WI38 (cell line): ENCODE measurements at regions not wholly inside any gene's neighbourhood (a gene's known extent, or its start where the extent isn't known, plus 50 kb on each side); places are given as distances from the start of the nearest gene placed in this dataset.
"Not testable (repeated sequence)": the region's sequence is repeated elsewhere in the genome, so short reads cannot be mapped to it uniquely, and the experiment has no call there.

ENCODE experiments used
- H3K4me3 ChIP-seq: 2 replicates; pipeline ENCODE4 v1.5.1; 2011; ENCODE audit warnings: low read depth, mild to moderate bottlenecking, control low read depth, low read length

DNA sequence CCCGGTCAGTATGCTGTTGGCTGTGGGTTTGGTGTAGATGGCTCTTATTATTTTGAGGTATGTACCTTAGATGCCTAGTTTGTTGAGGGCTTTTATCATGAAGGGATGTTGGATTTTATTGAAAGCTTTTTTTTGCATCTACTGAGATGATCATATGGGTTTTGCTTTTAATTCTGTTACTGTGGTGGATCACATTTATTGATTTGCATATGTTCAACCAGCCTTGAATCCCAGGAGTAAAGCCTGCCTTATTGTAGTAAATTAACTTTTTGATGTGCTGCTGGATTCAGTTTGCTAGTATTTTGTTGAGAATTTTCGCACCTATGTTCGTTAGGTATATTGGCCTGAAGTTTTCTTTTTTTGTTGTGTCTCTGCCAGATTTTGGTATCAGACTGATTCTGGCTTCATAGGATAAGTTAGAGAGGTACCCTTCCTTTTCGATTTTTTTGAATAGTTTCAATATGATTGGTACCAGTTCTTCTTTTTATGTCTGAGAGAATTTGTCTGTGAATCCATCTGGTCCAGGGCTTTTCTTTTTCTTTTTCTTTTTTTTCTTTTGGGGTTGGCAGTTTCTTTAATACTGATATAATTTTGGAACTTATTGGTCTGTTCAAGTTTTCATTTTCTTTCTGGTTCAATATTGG is 301.6 kb downstream of the SPATA31A1 start:
- not testable (repeated sequence) for H3K4me3 ChIP-seq

DNA sequence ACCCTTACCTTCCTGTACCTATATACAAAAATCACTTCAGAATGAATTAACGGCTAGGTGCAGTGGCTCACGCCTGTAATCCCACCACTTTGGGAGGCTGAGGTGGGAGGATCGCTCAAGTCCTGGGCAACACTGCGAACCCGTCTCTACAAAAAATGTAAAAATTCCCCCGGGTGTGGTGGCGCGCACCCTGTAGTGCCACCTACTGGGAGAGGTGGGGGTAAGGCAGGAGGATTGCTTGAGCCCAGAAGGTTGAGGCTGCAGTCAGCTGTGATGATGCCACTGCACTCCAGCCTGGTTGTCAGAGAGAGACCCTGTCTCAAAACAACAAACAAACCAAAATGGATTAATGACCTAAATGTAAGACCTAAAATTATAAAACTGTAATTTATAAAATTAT is 307.6 kb downstream of the SPATA31A1 start:
- not testable (repeated sequence) for H3K4me3 ChIP-seq

DNA sequence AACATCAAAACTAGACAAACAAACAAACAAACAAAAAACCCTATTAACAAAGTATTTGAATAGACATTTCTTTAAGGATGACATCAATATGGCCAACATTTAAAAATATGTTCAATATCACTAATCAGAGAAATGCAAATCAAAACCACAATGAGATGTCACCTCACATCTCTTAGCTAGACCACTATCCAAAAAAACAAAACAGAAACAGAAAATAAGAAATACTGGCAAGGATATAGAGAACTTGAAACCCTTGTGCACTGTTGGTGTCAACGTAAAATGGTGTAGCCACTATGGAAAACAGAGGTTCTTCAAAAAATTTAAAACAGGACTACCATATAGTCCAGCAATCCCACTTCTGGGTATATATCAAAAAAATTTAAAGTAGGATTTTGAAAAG is 308.2 kb downstream of the SPATA31A1 start:
- not testable (repeated sequence) for H3K4me3 ChIP-seq

DNA sequence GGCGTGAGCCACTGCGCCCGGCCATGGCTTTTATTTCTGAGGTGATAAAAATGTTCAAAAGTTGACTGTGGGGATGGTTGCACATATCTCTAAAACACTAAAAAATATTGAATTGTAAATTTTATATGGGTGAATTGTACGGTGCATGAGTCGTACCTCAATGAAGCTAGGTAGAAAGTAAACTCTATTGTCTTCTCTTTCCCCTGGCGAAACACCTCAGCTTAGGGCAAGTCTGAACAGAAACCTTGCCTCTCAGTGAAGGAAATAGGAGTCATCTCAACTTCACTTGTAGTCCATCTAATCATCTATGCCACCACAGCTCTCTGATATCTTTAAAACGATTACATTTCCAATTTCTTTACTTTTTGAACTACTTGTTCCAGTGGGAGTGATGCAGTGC is 309.6 kb downstream of the SPATA31A1 start:
- H3K4me3 ChIP-seq: not testable (repeated sequence)

DNA sequence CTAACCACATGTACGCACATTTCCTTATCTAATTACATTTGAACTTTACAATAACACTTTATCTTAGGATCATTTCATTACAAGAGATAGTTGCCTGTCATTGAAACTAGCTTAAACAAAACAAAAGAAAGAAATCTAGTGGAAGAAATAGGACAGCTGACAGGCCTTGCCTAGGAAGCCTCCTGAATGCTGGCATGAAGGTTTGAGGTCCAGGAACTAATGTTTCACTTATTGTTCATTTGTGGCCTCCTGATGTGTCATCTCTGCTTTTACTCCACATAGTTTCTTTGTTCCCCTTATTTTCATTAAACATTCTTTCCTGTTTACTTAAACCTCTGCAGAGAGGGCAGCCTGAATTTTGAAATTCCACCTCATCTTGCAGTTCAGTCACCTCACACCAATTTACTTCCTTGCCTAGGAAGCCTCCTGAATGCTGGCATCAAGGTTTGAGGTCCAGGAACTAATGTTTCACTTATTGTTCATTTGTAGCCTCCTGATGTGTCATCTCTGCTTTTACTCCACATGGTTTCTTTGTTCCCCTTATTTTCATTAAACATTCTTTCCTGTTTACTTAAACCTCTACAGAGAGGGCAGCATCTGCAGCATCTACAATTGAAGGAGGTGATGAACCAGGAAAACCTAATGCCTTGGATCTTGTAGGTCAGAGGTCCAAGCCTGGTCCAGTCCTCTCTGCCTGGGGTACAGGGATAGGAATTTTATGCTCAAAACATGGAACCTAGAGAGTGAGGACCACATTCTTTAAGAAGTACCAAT is 319.2 kb downstream of the SPATA31A1 start:
- not testable (repeated sequence) for H3K4me3 ChIP-seq

DNA sequence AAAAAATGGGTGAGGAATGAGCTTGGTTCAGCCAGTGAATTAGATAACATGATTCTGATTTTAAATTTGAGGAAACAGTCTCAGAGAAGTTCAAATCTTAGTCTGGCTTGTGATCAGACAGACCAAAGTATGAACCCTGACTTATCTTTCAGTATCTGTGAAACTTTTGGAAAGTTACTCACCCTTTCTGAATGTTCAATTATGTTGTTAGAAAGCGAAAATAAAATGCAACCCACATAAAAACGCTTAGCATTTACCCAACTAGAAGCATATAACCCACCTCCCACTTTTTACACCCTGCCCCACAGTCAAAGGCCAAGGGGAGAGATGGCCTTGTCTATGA is 319.7 kb downstream of the SPATA31A1 start:
- H3K4me3 ChIP-seq: not testable (repeated sequence)

DNA sequence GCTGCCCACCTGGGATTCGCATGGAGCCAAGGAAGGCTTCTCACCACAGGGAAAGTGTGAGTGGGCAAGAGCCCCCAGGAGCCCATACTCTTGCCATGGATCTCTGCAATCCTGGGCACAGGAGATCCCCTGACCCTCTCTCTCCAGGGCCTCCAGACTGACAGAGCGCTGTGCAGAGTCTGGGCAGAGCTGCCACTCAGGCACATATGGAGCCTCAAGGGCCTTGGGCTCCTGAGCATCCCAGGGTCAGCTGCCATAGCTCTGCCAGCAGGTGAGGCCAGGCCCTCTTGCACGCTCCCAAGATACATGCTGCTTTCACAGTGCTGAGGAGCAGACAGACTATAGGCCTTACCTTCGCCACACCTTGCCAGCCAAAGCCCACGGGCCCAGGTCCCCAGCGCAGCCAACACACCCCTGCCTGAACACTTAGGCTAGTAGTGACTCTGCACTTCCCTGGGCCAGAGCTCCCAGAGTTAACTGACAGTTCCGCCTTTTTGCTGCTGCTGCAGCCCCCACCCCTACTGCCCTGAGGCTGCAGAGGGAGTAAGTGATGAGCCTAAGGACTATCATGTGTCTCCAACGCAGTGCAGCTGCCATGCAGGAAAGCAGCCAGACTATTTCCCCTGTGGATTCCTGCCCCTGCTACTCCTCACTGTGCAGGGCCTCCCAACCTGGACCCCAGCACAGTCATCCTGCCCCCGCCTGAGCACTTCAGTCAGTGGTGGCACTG is 323.2 kb downstream of the SPATA31A1 start:
- not testable (repeated sequence) for H3K4me3 ChIP-seq

DNA sequence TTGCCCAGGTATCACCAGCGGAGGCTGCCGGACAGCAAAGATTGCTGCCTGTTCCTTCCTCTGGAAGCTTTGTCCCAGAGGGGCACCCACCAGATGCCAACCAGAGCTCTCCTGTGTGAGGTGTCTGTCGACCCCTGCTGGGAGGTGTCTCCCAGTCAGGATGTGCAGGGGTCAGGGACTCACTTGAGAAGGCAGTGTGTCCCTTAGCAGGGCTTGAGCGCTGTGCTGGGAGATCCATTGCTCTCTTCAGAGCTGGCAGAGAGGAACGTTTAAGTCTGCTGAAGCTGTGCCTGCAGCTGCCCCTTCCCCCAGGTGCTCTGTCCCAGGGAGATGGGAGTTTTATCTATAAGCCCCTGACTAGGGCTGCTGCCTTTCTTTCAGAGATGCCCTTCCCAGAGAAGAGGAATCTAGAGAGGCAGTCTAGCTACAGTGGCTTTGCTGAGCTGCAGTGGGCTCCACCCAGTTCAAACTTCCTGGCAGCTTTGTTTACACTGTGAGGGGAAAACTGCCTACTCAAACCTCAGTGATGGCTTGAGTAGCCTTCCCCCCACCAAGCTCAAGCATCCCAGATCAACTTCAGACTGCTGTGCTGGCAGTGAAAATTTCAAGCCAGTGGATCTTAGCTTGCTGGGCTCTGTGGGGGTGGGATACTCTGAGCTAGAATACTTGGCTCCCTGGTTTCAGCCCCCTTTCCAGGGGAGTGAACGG is 325.4 kb downstream of the SPATA31A1 start:
- H3K4me3 ChIP-seq: not testable (repeated sequence)

DNA sequence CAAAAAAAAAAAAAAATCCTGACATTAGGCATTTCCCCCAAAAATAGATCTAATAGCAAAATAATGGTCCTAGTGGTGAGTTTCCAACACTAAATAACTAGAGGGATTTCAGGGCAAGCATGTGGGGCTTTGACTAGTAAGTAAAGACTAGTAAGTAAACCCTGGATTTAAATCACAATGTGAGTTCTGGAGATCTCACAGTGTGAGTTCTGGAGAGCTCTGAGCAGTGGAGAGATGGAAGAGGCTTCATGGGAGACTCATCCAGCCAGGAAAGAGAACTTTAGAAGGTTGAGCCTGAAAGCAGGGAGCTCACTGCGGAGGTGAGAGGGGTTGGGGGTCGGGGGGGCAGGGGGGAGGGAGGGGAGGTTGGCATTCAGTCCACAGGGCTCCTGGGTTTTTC is 373.4 kb downstream of the SPATA31A1 start:
- H3K4me3 ChIP-seq: not testable (repeated sequence)

DNA sequence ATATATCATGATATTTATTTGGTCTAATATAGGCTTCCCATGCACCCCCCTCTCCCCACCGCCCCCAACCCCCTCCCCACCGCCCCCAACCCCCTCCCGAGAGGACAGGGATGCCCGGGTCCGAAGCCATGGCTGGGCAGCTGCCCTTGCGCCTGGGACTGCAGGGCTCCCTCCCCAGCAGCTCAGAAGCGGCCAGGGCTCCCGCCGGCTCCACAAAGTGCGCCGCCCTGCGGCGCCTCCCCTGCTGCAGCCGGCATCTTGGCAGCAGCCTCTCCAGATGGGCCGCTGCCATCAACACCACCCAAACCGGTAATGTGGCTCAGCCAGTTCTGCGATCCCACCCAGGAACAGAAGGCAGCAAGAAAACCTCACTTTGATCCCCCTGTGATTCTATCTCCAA is 389.4 kb downstream of the SPATA31A1 start:
- H3K4me3 ChIP-seq: not testable (repeated sequence)

DNA sequence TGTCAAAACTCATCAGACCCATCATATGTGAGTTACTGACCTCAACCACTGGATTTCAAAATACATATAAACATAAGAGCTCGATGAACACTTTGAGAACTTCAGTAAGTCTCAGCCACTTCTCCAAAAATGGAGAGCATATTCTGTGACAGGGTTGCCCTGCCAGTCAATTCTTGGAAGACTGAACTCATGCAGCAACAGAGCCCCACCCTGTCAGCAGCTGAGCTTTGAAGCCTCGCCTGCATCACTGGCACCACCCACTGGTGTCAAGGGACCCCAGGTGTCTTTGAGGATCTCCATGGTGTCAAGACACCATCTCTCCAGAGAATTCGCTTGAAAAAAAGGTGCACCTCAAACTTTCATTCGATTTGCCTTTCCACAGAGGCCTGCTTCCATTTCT is 420.1 kb downstream of the SPATA31A1 start:
- not testable (repeated sequence) for H3K4me3 ChIP-seq

DNA sequence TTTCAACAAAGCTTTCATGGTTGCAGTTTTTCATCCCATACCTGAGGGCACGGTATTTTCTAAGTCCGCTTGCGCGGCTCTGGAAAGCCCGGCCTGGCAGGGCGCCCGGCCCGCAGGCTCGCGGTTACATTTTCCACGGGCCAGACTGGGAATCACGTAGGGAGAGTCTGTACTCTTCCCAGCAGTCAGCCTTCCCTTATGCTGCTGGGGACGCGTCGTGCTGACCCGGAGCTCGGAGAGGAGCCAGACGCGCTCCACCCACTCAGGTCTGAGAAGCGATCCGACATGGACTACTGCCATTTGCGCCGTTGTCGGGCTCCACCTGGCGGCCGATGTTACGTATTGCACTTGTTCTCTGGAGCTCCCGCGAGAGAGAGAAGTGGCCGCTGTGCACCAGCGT is 435.9 kb downstream of the SPATA31A1 start:
- 0 out of 2 replicates have a peak overlapping the region, but pooled peaks have one; percentile 20 for H3K4me3 ChIP-seq

DNA sequence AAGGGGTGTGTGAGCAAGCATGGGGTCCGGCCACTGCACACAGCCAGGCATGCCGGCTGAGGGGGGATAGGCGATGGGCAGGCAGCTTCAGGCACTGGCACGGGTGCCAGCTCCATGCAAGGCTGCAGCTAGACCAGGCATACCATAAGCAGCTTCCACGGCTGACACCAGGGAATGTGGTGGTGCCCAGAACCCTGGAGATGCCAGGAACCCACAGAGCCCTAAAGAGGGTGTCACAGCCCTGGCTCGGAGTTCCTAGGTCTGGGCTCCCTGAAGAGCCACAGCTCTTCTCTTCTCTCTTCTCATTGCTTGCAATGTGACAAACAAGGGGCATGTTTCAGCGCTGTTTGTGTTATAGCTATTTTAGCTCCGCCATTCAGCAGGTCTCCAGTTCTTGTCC is 442.5 kb downstream of the SPATA31A1 start:
- not testable (repeated sequence) for H3K4me3 ChIP-seq

DNA sequence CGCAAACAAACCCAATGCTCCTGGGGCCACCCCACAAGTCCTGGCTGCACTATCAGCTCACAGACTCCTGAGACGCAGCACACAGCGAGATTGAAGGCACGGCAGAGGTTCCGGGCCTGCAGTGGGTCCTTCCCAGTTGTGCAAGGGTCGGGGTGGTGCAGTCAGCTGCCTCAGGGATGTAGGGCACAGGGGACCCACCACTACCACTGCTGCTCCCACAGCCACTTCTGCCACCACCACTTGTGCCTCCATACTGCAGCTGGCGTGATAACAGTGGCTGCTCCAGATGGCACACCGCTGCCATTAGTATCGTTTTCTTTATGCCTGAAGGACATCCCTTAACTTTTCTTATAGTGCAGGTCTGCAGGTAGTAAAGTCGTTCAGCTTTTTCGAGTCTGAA is 443.8 kb downstream of the SPATA31A1 start:
- not testable (repeated sequence) for H3K4me3 ChIP-seq

DNA sequence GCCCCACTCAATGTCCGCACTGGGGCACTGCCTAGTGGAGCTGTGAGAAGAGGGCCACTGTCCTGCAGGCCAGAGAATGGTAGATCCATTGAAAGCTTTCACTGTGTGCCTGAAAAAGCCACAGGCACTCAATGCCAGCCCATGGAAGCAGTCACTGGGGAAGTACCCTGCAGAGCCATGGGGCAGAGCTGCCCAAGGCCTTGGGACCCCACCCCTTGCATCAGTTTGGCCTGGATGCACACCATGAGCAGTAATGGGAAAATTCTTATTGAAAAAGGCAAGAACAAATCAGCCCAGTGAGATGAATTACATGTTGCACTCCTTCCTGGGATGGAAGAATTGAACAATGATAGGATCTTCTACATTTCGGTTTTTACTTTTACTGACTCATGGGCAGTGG is 447.1 kb downstream of the SPATA31A1 start:
- not testable (repeated sequence) for H3K4me3 ChIP-seq

DNA sequence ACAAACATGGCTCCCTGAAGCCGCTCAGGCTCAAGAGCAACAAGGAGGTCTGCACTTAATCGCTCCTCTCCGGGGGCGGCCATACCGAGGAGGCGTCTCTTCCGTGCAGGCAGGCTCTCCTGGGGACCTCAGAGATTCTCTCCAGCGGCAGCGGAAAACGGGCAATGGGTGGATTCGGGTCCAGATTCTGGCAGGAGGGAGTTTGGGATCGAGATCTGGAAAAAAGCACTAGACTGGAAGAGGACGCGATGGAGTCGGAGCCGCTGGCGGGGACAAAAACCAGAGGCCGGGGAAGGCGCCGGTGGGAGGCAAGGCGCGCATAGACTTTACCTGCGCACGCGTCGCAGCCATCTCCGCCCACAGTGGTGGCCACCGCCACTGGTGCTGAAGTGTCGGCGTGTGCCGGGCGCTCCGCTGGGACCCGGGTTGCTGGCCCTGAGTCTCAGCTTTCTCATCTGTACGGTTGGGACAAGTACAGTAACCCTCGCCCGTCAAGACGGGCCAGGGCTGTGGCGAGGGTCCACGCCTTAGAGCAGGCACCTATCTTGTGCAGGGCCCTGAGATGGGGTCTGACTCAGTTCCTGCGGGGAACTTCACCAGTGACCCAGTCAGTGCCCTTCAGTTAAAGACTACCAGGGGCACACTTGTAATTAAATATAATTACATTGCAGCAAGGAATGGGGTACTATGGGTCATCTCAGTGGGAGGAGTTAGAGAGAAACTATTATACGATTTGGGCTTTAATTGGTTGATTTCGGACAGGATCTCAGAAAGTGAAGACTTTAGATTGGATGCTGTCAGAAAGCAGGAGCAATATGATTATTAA is 454.1 kb downstream of the SPATA31A1 start:
- peak overlapping the region; percentile 57 for H3K4me3 ChIP-seq

DNA sequence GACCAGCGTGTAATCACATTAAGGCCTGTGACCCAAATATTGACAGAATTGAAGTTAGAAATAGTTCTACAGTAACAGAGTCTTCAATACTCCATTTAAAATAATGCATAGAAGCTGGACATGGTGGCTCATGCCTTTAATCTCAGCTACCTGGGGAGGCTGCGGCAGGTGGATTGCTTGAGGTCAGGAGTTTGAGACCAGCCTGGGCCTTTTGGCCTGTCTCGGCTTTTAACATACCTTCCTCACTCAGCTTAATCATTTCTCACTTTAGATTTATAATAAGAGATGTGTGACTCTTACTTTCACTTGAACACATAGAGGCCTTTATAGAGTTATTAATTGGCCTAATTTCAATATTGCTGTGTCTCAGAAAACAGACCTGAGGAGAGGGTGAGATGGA is 454.9 kb downstream of the SPATA31A1 start:
- not testable (repeated sequence) for H3K4me3 ChIP-seq

DNA sequence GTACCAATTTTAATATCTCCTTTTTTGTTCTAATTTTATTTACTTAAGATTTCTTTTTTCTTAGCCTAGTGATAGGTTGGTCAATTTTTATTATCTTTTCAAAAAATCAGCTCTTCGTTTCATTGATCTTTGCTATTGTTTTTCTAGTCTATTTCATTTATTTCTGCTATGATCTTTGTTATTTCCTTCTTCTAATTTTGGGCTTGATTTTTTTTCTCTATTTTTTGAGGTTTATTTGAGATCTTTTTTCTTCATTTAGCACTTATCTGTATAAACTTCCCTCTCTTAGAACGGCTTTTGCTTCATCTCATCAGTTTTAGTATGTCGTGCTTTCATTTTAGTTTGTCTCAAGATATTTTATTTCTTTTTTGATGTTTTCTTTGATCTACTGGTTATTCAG is 456.1 kb downstream of the SPATA31A1 start:
- not testable (repeated sequence) for H3K4me3 ChIP-seq

DNA sequence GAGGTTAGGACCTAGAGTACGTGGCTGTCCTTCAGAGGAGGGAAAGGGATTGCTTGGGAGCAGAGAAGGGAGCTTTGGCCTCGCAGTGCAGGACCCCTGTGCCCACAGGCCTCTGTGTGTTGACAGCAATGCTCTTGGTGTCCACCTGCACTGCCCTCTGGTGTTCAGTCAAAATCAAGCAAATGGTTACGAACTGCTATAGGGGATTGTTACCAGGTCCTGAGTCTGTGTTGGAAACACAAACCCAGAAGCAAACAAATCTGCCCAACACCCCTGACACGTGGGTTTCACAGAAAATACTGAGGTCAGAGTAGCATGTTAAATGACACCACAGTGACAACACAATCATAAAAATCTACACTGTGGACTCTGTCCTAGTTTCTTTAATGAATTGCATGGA is 473.0 kb downstream of the SPATA31A1 start:
- not testable (repeated sequence) for H3K4me3 ChIP-seq
